ENCODE measurements at regions not wholly inside any gene's neighbourhood (a gene's known extent, or its start where the extent isn't known, plus 50 kb on each side); places are given as distances from the start of the nearest gene placed in this dataset.

- TF ChIP-seq CTCF (IDR thresholded peaks at IDR 0.05; ENCODE audit: insufficient read depth, low read depth, low read length) (no peak), EZH2 (IDR thresholded peaks at IDR 0.05; ENCODE audit: insufficient read depth, low read length) (no peak)
Measured at GRCh38 chr5:66337626-66338226, 193.6 kb downstream of the SREK1 start.

Data from astrocyte (in vitro differentiated cells and primary cell).